ENCODE measurements at regions not wholly inside any gene's neighbourhood (a gene's known extent, or its start where the extent isn't known, plus 50 kb on each side); places are given as distances from the start of the nearest gene placed in this dataset.
"Not testable (repeated sequence)": the region's sequence is repeated elsewhere in the genome, so short reads cannot be mapped to it uniquely, and the experiment has no call there.

DNA sequence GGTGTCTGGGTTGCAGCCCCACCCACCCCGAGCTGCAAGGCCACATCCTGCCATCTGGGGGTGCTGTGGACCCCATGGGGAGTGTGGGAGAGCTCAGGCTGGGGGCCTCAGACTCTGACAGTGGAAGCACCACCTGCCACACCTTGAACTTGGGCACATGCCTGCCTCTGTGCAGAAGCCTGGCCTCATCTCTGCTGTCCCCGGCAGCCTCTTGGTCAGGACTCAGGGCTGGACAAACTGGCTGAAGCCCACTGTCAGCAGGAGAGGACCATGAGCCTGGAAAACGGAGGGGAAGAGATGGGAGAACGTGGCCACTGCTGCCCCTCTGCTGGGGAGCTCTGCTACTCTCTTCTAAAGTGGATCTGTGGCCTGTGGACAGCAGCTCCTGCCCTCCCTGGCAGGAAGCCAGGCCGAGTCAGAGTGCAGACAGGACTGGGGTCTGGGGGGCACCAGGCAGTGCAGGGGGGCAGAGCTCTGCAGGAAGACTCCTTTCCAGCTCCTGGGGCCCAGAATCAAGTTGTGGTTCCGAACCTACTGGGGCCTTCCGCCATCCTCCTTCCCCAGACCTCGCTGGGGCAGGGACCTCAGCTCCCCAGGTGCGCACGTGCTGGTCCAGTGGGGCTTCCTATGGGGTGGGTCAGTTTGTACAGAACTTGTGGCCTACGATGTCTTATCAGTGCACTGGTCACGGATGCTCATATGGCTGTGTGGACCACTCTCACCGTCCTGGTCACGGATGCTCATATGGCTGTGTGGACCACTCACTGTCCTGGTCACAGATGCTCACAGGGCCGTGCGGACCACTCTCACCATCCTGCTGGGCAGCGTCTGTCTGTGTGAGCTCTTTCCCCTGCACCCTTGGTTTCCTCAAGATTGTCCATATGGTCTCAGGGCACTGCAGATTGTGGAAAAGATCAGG is 207.7 kb downstream of the LAT start:
- Histone ChIP-seq H3K9me2 (ENCODE audit: insufficient read depth, low read length) (no peaks in the 10 kb centered on the region), H3K79me2 (ENCODE audit: insufficient read depth, low read depth, low read length) (no peaks in the 10 kb centered on the region), H4K20me1 (ENCODE audit: insufficient read depth, low read length) (no peaks in the 10 kb centered on the region), H3K27ac (ENCODE audit: low read depth, low read length, poor library complexity, severe bottlenecking) (no peak overlapping the region), H3K9me3 (ENCODE audit: low read length) (no peaks in the 10 kb centered on the region), H3K4me1 (ENCODE audit: insufficient read depth, low read length, poor library complexity, severe bottlenecking) (no peaks in the 10 kb centered on the region), H3K4me2 (ENCODE audit: low read length) (no peak overlapping the region), H2AFZ (ENCODE audit: low read length) (no peak overlapping the region), H3K4me3 (ENCODE audit: low read depth, low read length, poor library complexity, severe bottlenecking) (no peak overlapping the region), H3K36me3 (ENCODE audit: insufficient read depth, low read length) (no peaks in the 10 kb centered on the region)
- CTCF ChIA-PET (ENCODE audit: unreplicated experiment): no interaction called here
- no peak for TF ChIP-seq EZH2phosphoT487 (IDR thresholded peaks at IDR 0.05; ENCODE audit: borderline replicate concordance, low read depth, low read length)
- TF ChIP-seq, protein P1, sequence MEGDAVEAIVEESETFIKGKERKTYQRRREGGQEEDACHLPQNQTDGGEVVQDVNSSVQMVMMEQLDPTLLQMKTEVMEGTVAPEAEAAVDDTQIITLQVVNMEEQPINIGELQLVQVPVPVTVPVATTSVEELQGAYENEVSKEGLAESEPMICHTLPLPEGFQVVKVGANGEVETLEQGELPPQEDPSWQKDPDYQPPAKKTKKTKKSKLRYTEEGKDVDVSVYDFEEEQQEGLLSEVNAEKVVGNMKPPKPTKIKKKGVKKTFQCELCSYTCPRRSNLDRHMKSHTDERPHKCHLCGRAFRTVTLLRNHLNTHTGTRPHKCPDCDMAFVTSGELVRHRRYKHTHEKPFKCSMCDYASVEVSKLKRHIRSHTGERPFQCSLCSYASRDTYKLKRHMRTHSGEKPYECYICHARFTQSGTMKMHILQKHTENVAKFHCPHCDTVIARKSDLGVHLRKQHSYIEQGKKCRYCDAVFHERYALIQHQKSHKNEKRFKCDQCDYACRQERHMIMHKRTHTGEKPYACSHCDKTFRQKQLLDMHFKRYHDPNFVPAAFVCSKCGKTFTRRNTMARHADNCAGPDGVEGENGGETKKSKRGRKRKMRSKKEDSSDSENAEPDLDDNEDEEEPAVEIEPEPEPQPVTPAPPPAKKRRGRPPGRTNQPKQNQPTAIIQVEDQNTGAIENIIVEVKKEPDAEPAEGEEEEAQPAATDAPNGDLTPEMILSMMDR (conservative IDR thresholded peaks at IDR 0.05; ENCODE audit: low read length): peak; percentile 50; the same call in 1 of the 2 replicates
- POLR2A ChIA-PET: no interaction called here
- DNase-seq (ENCODE audit: low spot score): peak; percentile 22
- BruUV-seq (replicated peaks): no TSS peak
- intact Hi-C loops (cut with micrococcal nuclease; ENCODE audit: unreplicated experiment): no loop called here

DNA sequence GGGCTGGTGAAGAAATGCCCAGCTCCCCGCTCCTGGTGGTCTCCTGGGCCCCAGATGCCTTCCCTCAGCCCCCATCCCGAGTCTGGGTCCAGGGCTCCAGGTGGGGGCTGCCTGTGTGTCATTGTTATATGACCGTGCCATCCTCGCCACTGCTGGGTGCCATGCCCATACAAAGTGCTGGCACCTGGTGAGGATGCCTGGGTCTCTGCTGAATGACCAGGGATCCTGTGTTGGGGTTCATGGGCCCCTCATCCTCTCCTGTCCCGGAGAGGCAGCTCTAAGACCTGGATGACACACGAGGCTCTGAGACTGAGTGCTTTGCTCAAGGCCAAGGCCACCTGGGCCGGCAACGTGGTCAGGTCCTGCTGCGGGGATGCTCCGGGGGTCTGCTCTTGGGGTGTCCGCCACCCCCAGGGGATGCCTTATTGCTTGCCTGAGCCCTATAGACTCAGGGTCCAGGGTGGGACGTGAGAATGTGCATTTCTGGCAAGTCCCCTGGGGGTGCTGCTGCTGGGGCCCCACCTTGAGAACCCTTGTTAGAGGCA is 206.9 kb downstream of the LAT start:
- BruUV-seq (replicated peaks); H2AFZ ChIP-seq (ENCODE audit: low read length); H3K4me1 ChIP-seq (ENCODE audit: insufficient read depth, low read length, poor library complexity, severe bottlenecking); H4K20me1 ChIP-seq (ENCODE audit: insufficient read depth, low read length); intact Hi-C loops (cut with micrococcal nuclease; ENCODE audit: unreplicated experiment); CTCF ChIA-PET (ENCODE audit: unreplicated experiment); POLR2A ChIA-PET; H3K4me2 ChIP-seq (ENCODE audit: low read length); H3K4me3 ChIP-seq (ENCODE audit: low read depth, low read length, poor library complexity, severe bottlenecking); H3K36me3 ChIP-seq (ENCODE audit: insufficient read depth, low read length); DNase-seq (ENCODE audit: low spot score); H3K27ac ChIP-seq (ENCODE audit: low read depth, low read length, poor library complexity, severe bottlenecking); H3K79me2 ChIP-seq (ENCODE audit: insufficient read depth, low read depth, low read length); H3K9me3 ChIP-seq (ENCODE audit: low read length); H3K9me2 ChIP-seq (ENCODE audit: insufficient read depth, low read length): not testable (repeated sequence)

DNA sequence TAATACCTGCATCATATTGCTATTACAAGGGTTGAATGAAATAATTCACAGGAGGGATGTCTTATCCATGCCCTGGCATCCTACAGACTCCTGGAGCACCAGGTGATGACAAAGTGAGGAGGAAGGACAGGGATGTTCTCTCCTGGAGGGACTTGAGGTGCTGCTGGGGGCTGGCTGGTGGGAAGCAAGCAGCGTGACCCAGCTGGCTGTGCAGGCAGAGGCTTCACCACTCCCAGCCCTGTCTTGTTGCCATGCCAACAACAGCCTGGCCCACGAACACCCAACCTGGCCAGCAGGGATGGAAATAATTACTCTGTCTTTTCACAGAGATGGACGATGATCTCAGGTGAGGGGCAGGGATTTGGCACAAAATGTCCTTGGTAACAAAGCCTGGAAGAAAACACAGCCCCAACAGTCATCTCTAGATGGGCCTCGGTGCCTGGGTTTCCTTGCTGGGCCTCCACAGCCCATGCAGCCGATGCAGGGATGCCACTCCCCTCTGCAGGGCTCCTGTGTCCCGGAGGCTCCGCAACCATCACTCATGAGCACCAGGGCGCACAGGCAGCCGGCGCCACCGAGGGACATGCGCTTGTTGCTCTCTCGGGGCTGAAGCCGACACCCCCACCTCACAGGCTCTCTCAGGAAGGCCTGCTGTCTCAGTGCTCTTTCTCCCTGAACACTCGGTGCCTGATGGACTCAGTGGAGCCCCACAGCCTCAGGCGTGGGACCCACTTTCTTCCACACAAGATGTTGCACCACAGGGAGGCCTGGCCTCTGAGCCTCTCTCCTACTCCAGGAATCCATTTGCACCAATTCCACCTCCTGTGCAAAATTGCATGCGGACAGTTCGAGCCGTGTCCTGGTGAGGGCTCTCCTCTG is 205.9 kb downstream of the LAT start:
- H3K79me2 ChIP-seq (ENCODE audit: insufficient read depth, low read depth, low read length); POLR2A ChIA-PET; H3K4me1 ChIP-seq (ENCODE audit: insufficient read depth, low read length, poor library complexity, severe bottlenecking); BruUV-seq (replicated peaks); H3K9me3 ChIP-seq (ENCODE audit: low read length); H4K20me1 ChIP-seq (ENCODE audit: insufficient read depth, low read length); H3K4me2 ChIP-seq (ENCODE audit: low read length); H3K36me3 ChIP-seq (ENCODE audit: insufficient read depth, low read length); intact Hi-C loops (cut with micrococcal nuclease; ENCODE audit: unreplicated experiment); DNase-seq (ENCODE audit: low spot score); H3K27ac ChIP-seq (ENCODE audit: low read depth, low read length, poor library complexity, severe bottlenecking); CTCF ChIA-PET (ENCODE audit: unreplicated experiment); H2AFZ ChIP-seq (ENCODE audit: low read length); H3K9me2 ChIP-seq (ENCODE audit: insufficient read depth, low read length); H3K4me3 ChIP-seq (ENCODE audit: low read depth, low read length, poor library complexity, severe bottlenecking): not testable (repeated sequence)

DNA sequence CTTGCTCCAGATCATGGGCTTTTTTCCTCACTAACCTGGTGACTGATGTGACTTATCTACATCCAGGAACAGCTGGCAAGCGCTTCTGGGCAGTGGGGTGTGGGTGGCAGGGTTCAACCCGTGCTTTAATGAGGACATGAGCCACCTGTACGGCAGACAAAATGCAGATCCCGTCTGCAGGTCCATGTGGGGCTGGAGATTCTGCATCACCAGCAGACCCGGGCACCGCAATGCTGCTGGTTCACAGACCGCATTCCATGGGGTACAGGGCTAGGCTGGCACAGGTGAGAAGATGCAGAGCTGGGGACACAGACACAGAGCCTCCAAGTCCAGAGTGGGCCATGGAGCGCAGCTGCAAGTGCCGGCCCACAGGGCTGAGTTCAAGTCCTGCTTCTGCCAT is 204.0 kb downstream of the LAT start:
- CTCF ChIA-PET (ENCODE audit: unreplicated experiment); H3K9me3 ChIP-seq (ENCODE audit: low read length); BruUV-seq (replicated peaks); H3K4me2 ChIP-seq (ENCODE audit: low read length); H3K9me2 ChIP-seq (ENCODE audit: insufficient read depth, low read length); H3K79me2 ChIP-seq (ENCODE audit: insufficient read depth, low read depth, low read length); H4K20me1 ChIP-seq (ENCODE audit: insufficient read depth, low read length); intact Hi-C loops (cut with micrococcal nuclease; ENCODE audit: unreplicated experiment); POLR2A ChIA-PET; H3K4me3 ChIP-seq (ENCODE audit: low read depth, low read length, poor library complexity, severe bottlenecking); H3K27ac ChIP-seq (ENCODE audit: low read depth, low read length, poor library complexity, severe bottlenecking); H2AFZ ChIP-seq (ENCODE audit: low read length); DNase-seq (ENCODE audit: low spot score); H3K4me1 ChIP-seq (ENCODE audit: insufficient read depth, low read length, poor library complexity, severe bottlenecking); H3K36me3 ChIP-seq (ENCODE audit: insufficient read depth, low read length): not testable (repeated sequence)

DNA sequence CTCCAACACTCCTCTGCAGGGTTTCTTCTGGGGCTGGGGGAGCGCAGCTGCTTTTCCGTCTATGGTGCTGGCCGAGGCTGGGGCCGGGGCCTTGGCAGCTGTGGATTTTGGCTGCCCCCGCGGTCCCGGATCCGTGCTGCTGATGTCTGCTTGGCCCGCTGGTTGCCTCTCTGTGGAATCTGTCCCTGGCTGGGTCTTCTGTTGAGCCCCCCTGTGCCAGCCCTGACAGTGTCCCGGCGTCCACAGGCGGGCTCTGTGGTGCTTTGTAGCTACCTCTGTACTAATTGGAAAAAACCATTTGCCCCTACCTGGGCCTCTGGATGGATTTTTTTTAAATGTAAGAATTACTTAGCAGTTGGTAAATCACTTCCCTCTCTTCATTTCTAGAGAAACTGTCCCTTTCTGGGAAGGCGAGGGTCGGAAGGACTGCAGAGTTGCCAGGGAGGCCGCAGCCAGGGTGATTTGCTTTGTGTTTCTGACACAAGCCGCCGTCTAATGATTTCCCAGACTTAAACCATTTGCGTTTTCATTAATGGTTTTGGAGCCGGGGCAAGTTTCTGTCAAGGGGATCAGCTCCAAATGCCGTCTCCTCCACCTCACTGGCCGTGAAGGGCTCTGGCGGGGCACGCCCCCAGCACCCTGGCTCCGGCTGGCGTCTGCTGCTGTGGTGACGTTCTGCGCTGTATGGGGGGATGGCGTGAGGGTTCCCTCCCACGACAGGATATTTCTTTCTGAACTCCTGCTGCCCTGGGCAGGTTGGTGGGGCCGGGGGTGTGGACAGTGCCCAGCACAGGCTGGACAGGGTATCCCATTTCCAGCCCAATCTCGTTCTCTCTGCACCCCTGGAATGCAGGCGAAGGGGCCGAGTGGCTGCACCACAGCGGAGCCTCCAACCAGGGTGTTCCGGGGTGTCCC is 201.7 kb downstream of the LAT start:
- H3K27ac ChIP-seq (ENCODE audit: low read depth, low read length, poor library complexity, severe bottlenecking); POLR2A ChIA-PET; H2AFZ ChIP-seq (ENCODE audit: low read length); H3K9me3 ChIP-seq (ENCODE audit: low read length); H3K4me2 ChIP-seq (ENCODE audit: low read length); H3K4me1 ChIP-seq (ENCODE audit: insufficient read depth, low read length, poor library complexity, severe bottlenecking); CTCF ChIA-PET (ENCODE audit: unreplicated experiment); H3K9me2 ChIP-seq (ENCODE audit: insufficient read depth, low read length); intact Hi-C loops (cut with micrococcal nuclease; ENCODE audit: unreplicated experiment); H4K20me1 ChIP-seq (ENCODE audit: insufficient read depth, low read length); BruUV-seq (replicated peaks); DNase-seq (ENCODE audit: low spot score); H3K36me3 ChIP-seq (ENCODE audit: insufficient read depth, low read length); H3K4me3 ChIP-seq (ENCODE audit: low read depth, low read length, poor library complexity, severe bottlenecking); H3K79me2 ChIP-seq (ENCODE audit: insufficient read depth, low read depth, low read length): not testable (repeated sequence)
